PFSK-1 (cell line): ENCODE measurements at regions not wholly inside any gene's neighbourhood (a gene's known extent, or its start where the extent isn't known, plus 50 kb on each side); places are given as distances from the start of the nearest gene placed in this dataset.

Experiments
- FOXP2 ChIP-seq: optimal IDR thresholded peaks from 2 replicates; pipeline ENCODE3; 2011; ENCODE audit warnings: borderline replicate concordance, control low read depth, inconsistent platforms; ENCODE audit not compliant: insufficient read depth; ENCODE audit errors: extremely low read length, extremely low read depth
- POLR2AphosphoS5 ChIP-seq: IDR thresholded peaks from 2 replicates; pipeline ENCODE4 v1.6.1; 2012; ENCODE audit warnings: low read depth, mild to moderate bottlenecking, control low read depth, low read length, moderate library complexity
- REST ChIP-seq, 2 experiments: IDR thresholded peaks; 2 replicates each; pipeline versions ENCODE4 v1.6.1 to v1.8.0; 2011 to 2012; ENCODE audit warnings: low read depth in 2 of 2, low read length in 2 of 2, control low read depth in 1 of 2, inconsistent platforms in 1 of 2, mild to moderate bottlenecking in 1 of 2, moderate library complexity in 1 of 2; ENCODE audit not compliant: insufficient read depth in 1 of 2
- SIN3A ChIP-seq: IDR thresholded peaks from 2 replicates; pipeline ENCODE4 v1.6.1; 2012; ENCODE audit warnings: mild to moderate bottlenecking, low read length, moderate library complexity, borderline replicate concordance; ENCODE audit not compliant: insufficient read depth
- TAF1 ChIP-seq: IDR thresholded peaks from 2 replicates; pipeline ENCODE4 v1.6.1; 2012; ENCODE audit warnings: low read length, control low read depth, borderline replicate concordance; ENCODE audit not compliant: insufficient read depth

GRCh38 chr4:41429280-41429669 is 108.7 kb upstream of the LIMCH1 start:
- no peak for TF ChIP-seq SIN3A
- no peak for TF ChIP-seq POLR2AphosphoS5
- no peak for TF ChIP-seq REST (IDR thresholded peaks at IDR 0.05; ENCODE audit: insufficient read depth in 1 of 2, low read depth in 2 of 2, low read length in 2 of 2)
- no peak for TF ChIP-seq TAF1
- TF ChIP-seq FOXP2: no peak
